Testis (tissue), 2 donors: ENCODE measurements at regions not wholly inside any gene's neighbourhood (a gene's known extent, or its start where the extent isn't known, plus 50 kb on each side); places are given as distances from the start of the nearest gene placed in this dataset.

ENCODE experiments used
- DNase-seq: peaks from one replicate; pipeline ENCODE4 v3.0.0-alpha.2; 2019
- H3K27ac ChIP-seq, 2 donors: fragments of 200-600 bp; sonication (generic); one replicate each; pipeline ENCODE4 v1.5.1; 2019
- H3K27me3 ChIP-seq: fragments of 200-600 bp; sonication (generic); one replicate; pipeline ENCODE4 v1.5.1; 2019
- H3K36me3 ChIP-seq: fragments of 200-600 bp; sonication (generic); one replicate; pipeline ENCODE4 v1.5.1; 2017; ENCODE audit warnings: low read depth; ENCODE audit errors: missing control alignments
- H3K4me1 ChIP-seq: fragments of 200-600 bp; sonication (generic); one replicate; pipeline ENCODE4 v1.5.1; 2019
- H3K4me3 ChIP-seq, 2 donors: fragments of 200-600 bp; sonication (generic); one replicate each; pipeline ENCODE4 v1.5.1; 2017 to 2019
- H3K9me3 ChIP-seq: fragments of 200-600 bp; sonication (generic); one replicate; pipeline ENCODE4 v1.5.1; 2017
- CTCF ChIP-seq, 3 experiments: fragments of 450-650 bp in 2 of 3; fragments of 200-600 bp in 1 of 3; sonication (generic) in 1 of 3; IDR thresholded peaks; one replicate each; pipeline ENCODE4 v1.5.1; 2016 to 2019; ENCODE audit warnings: antibody characterized with exemption in 3 of 3, mild to moderate bottlenecking in 2 of 3, moderate library complexity in 1 of 3
- POLR2A ChIP-seq: fragments of 450-650 bp; IDR thresholded peaks from one replicate; pipeline ENCODE4 v1.6.1; 2017; ENCODE audit warnings: antibody characterized with exemption, mild to moderate bottlenecking, moderate library complexity
- WGBS, 2 donors: methylation state at CpG; one replicate each; pipeline ENCODE4 v1.1.5; 2018; 5-methylcytosine and 5-hydroxymethylcytosine counted together
- intact Hi-C: fragments of 100-400 bp; cut with DNase I; formaldehyde crosslinking; loops from one replicate; pipeline ENCODE4 v1.15.1; 2023; ENCODE audit warnings: low total_unique reads

- Histone ChIP-seq H3K9me3 (no peaks in the 10 kb centered on the region), H3K4me3 (no peak overlapping the region), H3K4me1 (no peaks in the 10 kb centered on the region), H3K27ac (no peak overlapping the region), H3K36me3 (no peaks in the 10 kb centered on the region), H3K27me3 (no peaks in the 10 kb centered on the region)
- no peak for TF ChIP-seq POLR2A
- no peak for TF ChIP-seq CTCF (IDR thresholded peaks at IDR 0.05)
- 76 to 86% methylated on average over 4 of the region's 4 CpGs for WGBS, 2 donors
- intact Hi-C loops = no loop called here
- no peak for DNase-seq
These were observed 197.8 kb upstream of the TMEM72 start for GRCh38 chr10:44713307-44713706.

- Histone ChIP-seq H3K36me3 (no peaks in the 10 kb centered on the region), H3K27me3 (no peaks in the 10 kb centered on the region), H3K27ac (no peak overlapping the region), H3K4me3 (no peak overlapping the region), H3K4me1 (no peaks in the 10 kb centered on the region), H3K9me3 (no peaks in the 10 kb centered on the region)
- 91 to 96% methylated on average over 4 of the region's 4 CpGs for WGBS, 2 donors
- intact Hi-C loops = no loop called here
- DNase-seq = no peak
- TF ChIP-seq POLR2A = no peak
- TF ChIP-seq CTCF (IDR thresholded peaks at IDR 0.05) = no peak
These were observed 196.7 kb upstream of the TMEM72 start for GRCh38 chr10:44714451-44714850.

GRCh38 chr10:44715136-44715535 is 196.0 kb upstream of the TMEM72 start:
- DNase-seq = no peak
- intact Hi-C loops = no loop called here
- H3K4me3 ChIP-seq = no peak overlapping the region
- H3K27ac ChIP-seq = no peak overlapping the region
- no peak for TF ChIP-seq CTCF (IDR thresholded peaks at IDR 0.05)
- no peak for TF ChIP-seq POLR2A
- 84% methylated on average over 5 of the region's 5 CpGs for WGBS, 2 donors
- no peaks in the 10 kb centered on the region for H3K9me3 ChIP-seq
- H3K36me3 ChIP-seq = no peaks in the 10 kb centered on the region
- H3K27me3 ChIP-seq = no peaks in the 10 kb centered on the region
- no peaks in the 10 kb centered on the region for H3K4me1 ChIP-seq

- Histone ChIP-seq H3K27ac (no peak overlapping the region), H3K4me1 (no peaks in the 10 kb centered on the region), H3K27me3 (no peaks in the 10 kb centered on the region), H3K36me3 (no peaks in the 10 kb centered on the region), H3K4me3 (no peak overlapping the region), H3K9me3 (no peaks in the 10 kb centered on the region)
- WGBS, 2 donors = 81 to 92% methylated on average over 4 of the region's 4 CpGs
- no peak for TF ChIP-seq CTCF (IDR thresholded peaks at IDR 0.05)
- TF ChIP-seq POLR2A = no peak
- no peak for DNase-seq
- intact Hi-C loops = no loop called here
These were observed 194.6 kb upstream of the TMEM72 start for GRCh38 chr10:44716470-44717015.

GRCh38 chr10:44723082-44723481 is 188.1 kb upstream of the TMEM72 start:
- intact Hi-C loops = no loop called here
- DNase-seq = no peak
- Histone ChIP-seq H3K4me3 (no peak overlapping the region), H3K4me1 (no peaks in the 10 kb centered on the region), H3K27ac (no peak overlapping the region), H3K27me3 (no peaks in the 10 kb centered on the region), H3K9me3 (no peaks in the 10 kb centered on the region), H3K36me3 (no peaks in the 10 kb centered on the region)
- no peak for TF ChIP-seq POLR2A
- no peak for TF ChIP-seq CTCF (IDR thresholded peaks at IDR 0.05)
- 64 to 76% methylated on average over 3 of the region's 3 CpGs for WGBS, 2 donors
